NCI-H1105 (cell line): ENCODE measurements at regions not wholly inside any gene's neighbourhood (a gene's known extent, or its start where the extent isn't known, plus 50 kb on each side); places are given as distances from the start of the nearest gene placed in this dataset.

ENCODE experiments used
- DNase-seq: peaks from one replicate; lab custom pipeline; 2025; lab: John Stamatoyannopoulos, UW

DNA sequence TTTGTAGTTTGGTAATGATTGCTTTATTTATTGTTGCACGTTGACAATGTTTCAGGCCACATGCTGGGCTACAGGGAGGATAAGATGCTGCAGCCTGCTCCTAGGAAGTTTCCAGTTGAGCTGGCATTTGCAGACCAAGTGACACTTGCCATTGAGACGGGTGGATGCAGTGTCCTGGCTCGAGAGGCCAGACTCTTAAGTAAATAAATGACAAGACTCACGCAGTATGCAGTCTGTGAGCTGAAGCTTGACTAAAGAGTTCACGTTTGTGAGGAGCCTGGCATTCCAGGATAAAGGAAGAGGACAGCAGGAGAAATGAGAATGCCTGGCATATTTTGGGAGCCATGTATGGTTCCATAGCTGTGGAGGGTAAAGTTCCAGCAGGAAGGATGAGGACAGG lies 105.8 kb downstream of the BAMBI start:
- no peak for DNase-seq

DNA sequence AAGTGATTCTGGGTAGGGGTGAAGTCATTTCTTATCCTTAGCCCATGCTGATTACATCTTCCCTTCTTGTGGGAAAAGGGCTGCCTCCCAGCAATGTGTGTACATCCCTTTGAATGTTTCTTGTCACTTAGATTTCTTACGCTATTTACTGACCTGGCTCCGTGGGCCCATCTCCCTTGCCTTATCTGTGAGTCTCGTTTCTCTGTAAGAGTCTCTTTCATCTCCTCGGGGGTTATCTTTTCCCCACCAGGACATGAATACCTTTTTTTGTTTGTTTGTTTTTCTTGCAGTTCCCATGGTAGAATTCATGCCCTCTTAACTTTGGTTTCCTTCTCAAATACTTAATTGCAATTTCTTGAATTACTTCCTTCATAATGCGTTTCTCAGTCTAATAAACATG lies 107.7 kb downstream of the BAMBI start:
- no peak for DNase-seq

DNA sequence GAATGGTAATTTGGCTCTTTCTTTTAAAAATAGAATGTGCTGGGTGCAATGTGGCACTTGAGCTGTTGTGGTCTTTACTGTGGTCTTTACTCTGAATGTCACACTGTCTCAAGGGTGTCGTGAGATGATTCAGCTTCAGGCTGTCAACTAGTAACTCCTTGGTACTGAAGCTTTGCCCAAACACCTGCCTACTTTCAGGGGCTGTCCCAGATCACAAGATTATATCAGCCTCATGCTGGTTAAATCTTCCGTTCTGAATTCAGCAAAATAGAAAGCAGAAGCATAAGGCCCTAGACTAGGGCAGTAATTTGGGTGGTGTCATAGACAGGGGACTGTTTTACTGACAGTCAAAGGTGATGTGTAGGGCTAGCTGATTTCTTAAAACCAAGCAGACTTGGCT lies 110.9 kb downstream of the BAMBI start:
- DNase-seq, result no peak

DNA sequence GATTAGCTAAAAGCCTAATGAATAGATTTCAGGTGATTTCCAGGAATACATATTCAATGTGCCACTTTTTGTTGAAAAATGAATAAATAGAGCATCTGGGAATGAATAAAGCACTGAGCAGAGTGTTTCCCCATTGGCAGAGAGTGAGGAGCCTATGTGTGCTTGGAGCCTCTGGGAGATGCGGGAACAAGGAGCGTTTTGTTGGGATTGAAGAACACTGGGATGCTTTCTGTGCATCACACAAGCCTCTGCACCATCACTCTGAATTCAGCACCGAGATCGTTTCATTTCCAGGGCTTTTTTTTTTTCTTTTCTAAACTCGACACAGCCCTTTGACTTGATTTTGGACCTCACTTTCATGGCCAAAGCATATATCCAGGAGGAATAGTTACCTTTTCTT lies 111.4 kb downstream of the BAMBI start:
- no peak for DNase-seq

DNA sequence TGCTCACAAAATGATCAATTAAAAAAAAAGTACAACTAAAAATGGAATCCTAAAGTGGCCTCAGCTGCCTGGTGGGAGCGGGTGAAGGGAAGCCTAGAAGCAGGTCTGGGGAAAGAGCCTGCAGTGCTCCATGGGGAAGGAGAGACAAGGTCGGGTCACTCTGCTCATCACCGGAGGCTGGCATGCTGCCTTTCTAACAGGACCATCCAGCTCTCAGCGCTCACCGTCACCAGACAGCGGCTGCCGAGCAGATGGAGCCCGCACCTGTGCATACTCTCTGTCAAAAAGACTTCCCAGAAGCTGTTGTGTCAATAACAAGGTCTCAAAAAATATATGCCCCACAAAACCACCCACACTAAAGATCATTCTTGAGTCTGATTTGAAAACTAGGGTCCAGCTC lies 112.8 kb downstream of the BAMBI start:
- no peak for DNase-seq

DNA sequence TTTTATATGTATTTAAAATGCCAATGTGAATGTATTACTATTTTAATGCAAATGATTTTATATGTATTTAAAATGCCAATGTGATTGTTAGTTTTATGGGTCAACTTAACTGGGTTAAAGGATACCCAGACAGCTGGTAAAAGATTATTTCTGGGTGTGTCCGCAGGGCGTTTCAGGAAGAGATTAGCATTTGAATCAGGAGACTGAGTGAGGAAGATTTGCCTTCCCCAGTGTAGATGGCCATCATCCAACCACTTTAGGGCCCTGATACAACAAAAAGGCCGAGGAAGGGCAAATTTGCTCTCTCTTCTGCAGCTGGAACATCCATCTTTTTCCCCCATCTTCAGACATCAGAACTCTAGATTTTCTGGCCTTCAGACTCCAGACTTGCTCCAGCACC lies 116.2 kb downstream of the BAMBI start:
- no peak for DNase-seq

GRCh38 chr10:28794986-28795385 lies 117.7 kb downstream of the BAMBI start:
- DNase-seq, result no peak

GRCh38 chr10:28796606-28797512 lies 119.5 kb downstream of the BAMBI start:
- DNase-seq, result no peak

DNA sequence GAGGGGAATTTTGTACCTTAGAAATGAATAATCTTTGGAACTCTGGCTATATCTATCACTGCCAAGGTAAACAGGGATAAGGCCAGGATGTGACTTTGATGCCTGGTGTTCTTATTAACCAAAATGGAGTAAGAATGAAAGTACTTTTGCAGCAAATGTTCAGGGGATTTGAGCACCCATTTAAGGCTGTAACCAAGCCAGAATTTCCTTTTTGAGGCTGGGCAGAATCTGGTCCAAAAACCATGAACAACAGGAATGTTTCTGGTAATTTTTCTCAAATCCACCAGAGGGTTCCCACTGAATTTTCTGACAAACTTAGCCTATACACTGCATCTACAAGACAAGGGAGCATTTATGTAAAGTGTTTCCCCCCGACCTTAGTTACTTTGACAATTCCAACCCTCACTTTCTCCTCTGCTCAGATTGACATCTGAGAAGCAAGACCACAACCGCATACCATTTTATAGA lies 120.6 kb downstream of the BAMBI start:
- no peak for DNase-seq

GRCh38 chr10:28798428-28798955 lies 121.2 kb downstream of the BAMBI start:
- no peak for DNase-seq

GRCh38 chr10:28798964-28799363 lies 121.6 kb downstream of the BAMBI start:
- DNase-seq, result no peak

GRCh38 chr10:28800144-28800543 lies 122.8 kb downstream of the BAMBI start:
- no peak for DNase-seq

GRCh38 chr10:28801247-28801646 lies 123.9 kb downstream of the BAMBI start:
- no peak for DNase-seq

- DNase-seq, result no peak
Observed at GRCh38 chr10:28801869-28802268, 124.5 kb downstream of the BAMBI start.

GRCh38 chr10:28805390-28805789 lies 128.1 kb downstream of the BAMBI start:
- DNase-seq, result no peak

DNA sequence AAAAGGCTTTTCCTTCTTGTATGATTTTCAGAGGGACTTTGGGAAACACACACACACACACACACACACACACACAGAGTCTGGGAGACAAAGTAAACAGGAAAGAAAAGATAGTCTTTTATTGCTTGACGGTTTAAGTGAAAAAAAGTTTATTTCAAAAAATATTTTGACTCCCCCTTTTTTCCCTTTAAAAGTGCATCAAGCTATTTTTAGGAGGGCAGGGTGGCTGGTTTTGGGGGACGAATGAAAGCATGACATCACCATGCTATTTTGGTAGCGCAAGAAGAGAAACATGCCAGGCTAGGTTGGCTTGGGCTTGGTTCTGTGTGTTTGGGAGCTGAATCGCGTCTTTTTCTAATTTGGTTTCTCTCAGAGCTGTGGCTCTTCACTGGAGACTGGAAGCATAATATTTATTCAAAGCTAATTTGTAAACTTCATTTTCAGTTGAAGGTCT lies 129.2 kb downstream of the BAMBI start:
- DNase-seq, result no peak

DNA sequence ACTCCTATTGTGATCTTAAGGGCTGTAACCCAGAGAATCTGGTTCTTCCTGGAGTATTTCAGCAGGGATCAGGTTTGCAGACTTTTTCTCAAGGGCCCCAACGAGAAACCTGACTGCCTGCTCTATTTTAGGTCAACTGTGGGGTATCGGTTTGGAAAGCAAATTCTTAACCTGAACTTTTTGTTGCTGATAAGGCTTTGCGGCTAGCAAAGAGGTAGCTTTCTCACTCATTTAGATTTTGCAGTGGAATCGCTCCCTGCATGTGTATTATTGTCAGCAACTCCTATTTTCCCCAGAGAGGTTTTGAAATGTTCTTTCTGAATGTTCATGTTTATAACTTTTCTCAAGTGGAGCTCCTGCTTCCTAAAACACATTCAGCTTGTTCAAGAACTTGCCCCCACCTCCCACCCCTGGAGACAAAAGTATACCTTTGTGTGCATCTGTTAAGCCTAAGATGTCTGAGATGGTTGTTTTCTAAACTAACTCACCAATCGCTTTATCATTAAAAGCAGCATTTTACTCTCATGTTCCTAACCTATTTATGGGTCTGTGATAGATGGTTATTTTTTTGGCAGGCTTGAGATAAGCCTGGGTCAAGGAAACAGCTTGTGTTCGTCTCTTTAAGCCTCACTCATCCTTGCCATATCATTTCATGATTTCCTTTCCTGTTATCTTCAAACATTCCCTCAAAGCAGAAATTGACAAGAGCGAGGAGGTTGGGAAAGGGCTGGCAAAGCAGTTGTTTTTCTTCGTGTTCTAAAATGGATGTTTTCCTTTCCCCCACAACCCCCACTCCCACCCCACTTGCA lies 129.8 kb downstream of the BAMBI start:
- no peak for DNase-seq

DNA sequence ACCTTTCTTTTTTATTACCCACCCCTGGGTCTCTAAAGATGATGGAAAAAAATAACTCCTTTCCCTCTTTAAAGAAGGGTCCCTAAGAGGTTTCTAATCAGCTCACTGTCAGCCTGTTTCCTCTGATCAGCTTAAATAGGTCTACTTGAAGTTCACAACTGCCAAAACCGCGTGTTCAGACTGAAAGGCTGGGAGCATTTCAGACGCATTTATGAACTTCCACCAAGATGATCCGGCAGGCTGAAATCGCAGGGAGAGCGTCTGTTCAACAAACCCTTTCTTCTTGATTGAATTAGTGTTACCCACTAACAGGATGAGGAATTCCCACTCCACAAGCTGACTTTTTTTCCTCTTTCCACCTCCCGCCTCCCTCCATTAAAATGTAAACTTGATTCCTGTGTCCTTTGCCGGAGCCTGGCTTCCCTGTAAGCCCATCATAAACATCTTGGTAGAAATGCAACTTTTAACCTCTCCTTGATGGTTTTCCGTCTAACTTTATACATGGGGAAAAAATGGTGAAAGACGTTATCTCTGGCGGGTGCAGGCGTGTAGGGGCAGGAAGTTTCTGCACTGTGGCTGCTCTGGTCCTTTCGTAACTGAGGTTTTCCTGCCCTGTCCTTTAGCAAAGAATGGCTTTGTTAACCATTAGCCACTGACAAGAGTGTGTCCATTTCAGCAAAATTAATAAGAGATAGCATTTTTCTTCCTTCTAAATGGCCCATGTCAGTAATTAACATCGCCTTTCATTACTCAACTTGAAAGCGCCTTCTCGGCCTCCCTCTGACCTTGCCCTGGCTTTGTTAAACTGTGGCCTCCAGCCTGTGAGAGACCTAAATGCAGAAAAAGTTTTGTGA lies 130.7 kb downstream of the BAMBI start:
- no peak for DNase-seq

DNA sequence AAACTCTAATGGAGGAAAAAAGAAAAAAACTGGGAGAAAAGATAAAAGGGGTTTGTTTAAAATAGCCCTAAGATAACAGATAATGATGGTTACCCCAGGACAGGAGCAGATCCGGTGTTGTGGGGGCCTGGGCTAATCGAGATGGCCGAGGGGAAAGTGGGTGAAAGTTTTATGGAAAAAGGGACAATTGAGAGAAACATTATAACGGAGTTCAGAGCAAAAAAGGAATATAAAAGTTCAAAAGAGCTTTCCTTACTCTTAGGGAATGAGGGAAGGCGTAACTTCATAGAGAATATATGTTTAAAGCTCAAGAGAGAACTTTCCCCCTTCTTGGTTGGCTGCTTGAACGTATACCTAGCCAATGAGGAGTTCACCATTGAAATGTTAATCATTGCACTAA lies 131.4 kb downstream of the BAMBI start:
- no peak for DNase-seq

DNA sequence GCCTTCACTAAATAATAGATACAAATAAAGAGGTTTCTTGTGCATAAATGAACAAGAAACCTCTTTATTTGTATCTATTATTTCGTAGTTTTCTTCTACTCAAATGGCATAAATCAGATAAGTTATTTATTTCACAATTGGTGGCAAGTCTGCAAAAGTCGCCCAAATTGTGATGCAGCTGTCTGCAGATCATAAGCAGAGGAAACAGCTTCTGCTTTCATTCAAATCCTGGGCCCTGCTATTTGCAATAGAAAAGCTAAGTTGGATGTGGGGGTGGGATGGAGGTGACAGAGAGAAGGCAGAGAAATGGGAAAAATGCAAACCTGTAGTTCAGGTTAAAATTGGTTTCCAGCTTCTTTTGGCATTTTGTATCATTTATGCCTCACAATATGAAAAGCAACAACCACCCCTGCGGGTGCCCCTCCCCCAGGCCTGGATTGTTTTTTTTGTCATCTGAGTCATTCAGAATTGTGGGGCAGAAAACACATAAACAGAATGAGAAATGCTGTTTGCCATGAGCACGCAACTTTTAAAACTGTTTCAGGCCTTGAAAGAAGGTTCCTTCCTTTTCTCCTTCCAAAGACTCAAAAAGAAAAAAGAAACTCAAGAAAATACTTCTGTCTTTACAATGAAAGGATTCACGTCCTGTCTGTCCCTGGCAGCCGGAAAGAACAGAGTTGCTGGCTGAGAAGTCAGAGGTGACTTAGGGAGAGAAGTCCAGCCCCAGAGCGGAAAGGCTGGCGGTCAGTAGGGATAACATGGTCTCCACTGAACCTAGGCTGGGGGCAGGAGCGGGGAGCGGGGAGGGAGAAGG lies 132.9 kb downstream of the BAMBI start:
- no peak for DNase-seq
